SKM-1 treated with dmso at 0.1 percent for 144 hours (cell line): ENCODE measurements at regions not wholly inside any gene's neighbourhood (a gene's known extent, or its start where the extent isn't known, plus 50 kb on each side); places are given as distances from the start of the nearest gene placed in this dataset.
"Not testable (repeated sequence)": the region's sequence is repeated elsewhere in the genome, so short reads cannot be mapped to it uniquely, and the experiment has no call there.

Experiments used
- DNase-seq: peaks from one replicate; lab custom pipeline; 2025; ENCODE audit not compliant: unreplicated experiment; lab: John Stamatoyannopoulos, UW

DNA sequence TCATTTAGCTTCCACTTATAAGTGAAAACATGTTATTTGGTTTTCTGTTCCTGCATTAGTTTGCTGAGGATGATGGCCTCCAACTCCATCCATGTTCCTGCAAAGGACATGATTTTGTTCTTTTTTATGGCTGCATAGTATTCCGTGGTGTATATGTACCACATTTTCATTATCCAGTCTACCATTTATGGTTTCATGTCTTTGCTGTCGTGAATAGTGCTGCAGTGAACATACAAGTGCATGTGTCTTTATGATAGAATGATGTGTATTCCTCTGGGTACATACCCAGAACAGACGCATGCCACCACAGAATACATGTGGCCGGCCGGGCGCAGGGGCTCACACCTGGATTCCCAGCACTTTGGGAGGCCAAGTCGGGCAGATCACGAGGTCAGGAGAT is 247.7 kb upstream of the SULF2 start:
- not testable (repeated sequence) for DNase-seq

- DNase-seq: no peak
Observed at GRCh38 chr20:48031122-48031521, 245.8 kb upstream of the SULF2 start.

GRCh38 chr20:48026981-48027592 is 241.8 kb upstream of the SULF2 start:
- no peak for DNase-seq

DNA sequence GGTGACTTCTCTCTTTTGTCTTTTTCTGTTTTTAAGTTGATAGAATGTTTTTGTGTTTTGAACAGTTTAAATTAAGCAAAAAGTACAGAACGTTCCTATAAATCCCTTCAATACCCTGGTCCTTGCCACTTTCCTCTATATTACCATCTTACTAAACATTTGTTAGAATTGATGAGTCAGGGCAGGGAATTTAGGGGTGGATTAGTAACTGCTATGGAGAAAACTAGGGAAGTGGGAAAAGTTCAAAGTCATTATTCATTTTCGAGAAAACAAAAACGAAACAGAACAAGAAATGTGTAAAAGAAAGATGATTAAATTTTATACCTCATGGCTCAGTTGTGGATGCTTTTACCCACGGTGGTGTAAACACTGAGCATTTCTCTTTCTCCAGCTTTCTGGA is 240.4 kb upstream of the SULF2 start:
- DNase-seq: no peak

GRCh38 chr20:48025051-48025515 is 239.8 kb upstream of the SULF2 start:
- no peak for DNase-seq

DNA sequence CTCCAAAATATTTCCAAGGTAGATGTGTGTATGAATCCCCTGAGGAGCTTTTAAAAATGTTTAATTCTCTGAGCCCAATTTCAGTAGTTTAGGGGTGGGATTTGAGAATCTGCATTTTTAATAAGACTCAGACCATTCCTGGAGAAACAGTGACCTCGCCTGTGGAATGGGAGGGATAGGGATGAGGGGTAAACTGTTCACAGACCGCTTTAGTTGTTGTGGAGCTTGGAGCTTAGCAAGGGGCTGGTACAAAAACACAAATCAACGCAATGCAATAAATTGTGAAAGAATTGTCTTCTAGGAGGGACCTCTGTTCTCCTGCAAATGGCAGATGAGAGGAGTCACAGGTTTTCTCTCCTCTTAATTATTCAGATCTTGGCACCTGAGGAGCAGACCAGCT is 239.3 kb upstream of the SULF2 start:
- no peak for DNase-seq

GRCh38 chr20:48020696-48021095 is 235.4 kb upstream of the SULF2 start:
- DNase-seq: not testable (repeated sequence)

DNA sequence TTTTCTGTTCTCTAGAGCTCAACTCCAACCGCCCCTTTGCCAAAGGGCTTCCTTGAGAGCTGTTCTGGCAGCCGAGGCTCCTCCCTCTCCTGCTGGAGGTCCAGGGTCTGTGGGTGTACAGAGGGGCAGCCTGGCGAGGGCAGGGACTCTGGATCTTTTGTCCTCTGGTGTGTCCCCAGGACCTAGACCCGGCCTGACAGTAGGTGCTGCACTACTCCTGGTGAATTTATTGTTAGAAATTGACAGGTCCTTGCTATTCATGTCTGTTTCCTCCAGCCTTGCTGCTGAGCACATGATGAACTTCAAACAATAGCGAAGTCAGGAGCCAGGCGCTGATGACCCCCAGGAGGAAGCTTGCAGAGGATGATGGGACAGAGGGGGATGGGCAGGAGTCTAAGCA is 234.7 kb upstream of the SULF2 start:
- DNase-seq: no peak

GRCh38 chr20:48019496-48019895 is 234.2 kb upstream of the SULF2 start:
- no peak for DNase-seq

DNA sequence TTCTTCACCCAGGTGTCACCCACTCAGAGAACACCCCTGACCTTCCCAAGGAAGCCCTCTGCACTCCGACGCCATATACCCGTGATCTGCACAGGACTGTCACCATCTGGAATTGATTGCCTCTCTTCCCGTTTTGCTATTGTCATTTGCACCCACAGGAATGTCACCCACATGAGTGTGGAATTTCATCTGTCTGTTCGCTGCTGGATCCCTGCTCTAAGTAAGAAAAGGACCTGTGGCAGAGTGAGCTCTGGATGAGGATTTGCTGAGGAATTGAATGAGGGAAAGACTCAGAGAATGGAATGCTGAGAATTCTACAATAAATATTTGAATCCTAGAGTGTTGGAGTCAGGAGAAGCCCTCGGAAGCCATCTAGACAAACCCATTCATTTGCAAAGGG is 233.6 kb upstream of the SULF2 start:
- DNase-seq: not testable (repeated sequence)

- DNase-seq: no peak
Observed at GRCh38 chr20:48017992-48018391, 232.7 kb upstream of the SULF2 start.

DNA sequence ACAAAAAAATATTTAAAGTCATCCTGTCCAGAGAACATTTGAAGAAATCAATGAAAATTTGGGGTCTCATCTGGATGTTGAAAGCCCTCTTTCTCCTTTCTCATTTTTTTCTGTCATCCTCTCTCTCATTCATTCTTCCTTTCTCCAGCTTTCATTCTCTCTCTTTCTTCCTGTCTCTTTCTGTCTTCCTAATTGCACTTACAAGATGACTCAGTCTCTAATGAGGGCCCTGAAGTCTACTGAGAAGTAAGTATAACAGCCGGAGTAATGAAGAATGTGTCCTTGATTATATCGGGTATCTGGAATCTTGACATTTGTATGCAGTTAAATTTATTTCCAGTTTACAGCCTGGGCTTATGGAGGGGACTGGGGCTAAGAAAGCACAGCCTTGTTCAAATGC is 232.2 kb upstream of the SULF2 start:
- no peak for DNase-seq

- no peak for DNase-seq
Observed at GRCh38 chr20:48015943-48016723, 230.9 kb upstream of the SULF2 start.

GRCh38 chr20:48015141-48015910 is 230.0 kb upstream of the SULF2 start:
- no peak for DNase-seq

DNA sequence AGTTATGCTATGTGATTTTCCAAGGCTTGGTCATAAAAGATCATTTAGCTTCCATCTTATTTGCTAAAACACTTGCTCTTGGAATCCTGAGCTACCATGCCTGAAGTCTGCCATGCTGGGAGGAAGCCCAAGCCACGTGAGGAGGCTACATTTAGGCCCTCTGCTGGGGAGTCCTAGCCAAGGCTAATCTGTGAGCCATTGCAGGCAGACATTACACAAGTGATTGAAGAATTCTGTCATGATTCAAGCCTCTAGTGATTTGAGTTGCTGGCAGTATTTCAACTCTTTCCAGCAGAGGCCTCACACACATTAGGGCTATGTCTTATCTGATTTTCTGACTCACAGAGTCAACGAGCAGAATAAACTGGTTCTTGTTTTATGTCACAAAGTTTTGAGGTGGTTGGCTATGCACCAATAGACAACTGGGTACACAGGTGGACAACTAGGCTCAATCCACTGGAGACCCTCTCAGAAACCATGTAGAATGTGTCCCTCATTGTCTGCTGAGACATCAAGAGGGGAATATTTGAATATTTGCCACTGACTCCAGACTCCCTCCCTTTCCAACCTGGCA is 227.2 kb upstream of the SULF2 start:
- no peak for DNase-seq

DNA sequence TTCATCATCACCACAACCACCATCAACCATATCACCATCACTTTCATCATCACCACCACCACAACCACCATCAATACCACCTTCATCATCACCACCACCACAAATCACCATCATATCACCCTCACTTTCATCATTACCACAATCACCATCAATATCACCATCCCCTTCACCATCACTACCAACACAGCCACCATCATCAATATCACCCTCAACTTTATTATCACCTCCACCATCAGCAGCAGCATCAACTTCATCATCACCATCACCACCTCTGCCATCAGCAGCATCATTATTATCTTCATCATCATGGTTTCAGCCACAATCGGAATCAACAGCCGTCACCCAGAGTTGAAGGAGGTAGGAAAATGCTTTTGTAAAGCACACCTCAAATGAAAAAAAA is 225.7 kb upstream of the SULF2 start:
- DNase-seq: no peak

GRCh38 chr20:48010623-48011022 is 225.3 kb upstream of the SULF2 start:
- no peak for DNase-seq

GRCh38 chr20:48008850-48009515 is 223.7 kb upstream of the SULF2 start:
- no peak for DNase-seq

DNA sequence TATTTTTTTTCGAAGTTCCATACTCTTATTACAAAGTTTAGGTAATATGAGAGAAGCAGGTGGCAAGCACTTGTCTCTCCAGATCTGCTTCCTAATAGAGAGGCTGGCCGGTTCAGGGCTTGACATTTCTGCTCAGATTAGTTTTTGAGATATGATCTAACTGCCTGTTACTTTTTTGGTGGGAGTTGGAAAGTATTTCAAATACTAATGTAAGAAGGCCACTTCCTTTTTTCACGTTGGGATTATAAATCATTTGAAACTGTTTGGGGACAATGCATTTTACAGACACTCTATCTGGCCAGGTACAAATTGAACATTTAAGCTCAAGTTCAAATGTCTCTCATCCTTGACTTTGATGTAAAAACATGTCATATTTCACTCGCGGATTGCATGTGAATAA is 222.1 kb upstream of the SULF2 start:
- DNase-seq: no peak

DNA sequence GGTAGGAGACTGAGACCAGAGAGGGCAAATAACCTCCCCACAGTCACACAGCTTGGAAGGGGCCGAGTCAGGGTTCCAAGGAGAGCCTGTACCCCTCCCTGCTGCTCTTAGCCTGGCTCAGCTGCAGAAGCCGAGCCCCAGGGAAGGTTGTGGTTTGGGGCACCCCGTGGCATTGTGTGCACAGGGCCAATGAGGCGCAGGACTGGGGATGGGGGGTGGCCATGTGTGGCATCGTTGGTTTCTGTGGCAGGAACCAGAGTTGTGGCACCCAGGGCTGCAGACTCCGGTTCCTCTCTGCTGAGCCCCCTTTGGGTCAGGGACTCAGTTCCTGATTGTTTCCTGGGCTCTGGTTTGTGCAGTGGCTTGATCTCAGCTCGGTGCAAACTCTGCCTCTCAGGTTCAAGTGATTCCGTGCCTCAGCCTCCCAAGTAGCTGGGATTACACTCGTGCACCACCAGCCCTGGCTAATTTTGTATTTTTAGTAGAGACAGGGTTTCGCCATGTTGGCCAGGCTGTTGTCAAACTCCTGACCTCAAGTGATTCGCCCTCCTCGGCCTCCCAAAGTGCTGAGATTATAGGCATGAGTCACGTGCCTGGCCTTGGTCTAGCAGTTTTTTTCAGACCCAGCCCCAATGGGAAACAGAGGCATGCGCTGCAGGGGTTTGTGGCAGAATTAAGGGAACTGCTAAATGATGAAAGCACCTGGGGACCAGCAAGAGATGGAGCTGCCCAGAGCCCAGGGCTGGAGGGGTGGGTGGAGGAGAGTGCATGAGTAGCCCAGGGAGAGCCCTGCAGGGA is 221.0 kb upstream of the SULF2 start:
- DNase-seq: peak; percentile 33
